A549 (cell line): ENCODE measurements at regions not wholly inside any gene's neighbourhood (a gene's known extent, or its start where the extent isn't known, plus 50 kb on each side); places are given as distances from the start of the nearest gene placed in this dataset.

Source experiments
- ATAC-seq, 2 experiments: fragments of 200-7000 bp in 1 of 2; fragments of >200 bp in 1 of 2; cut with Nextera tagmentation in 1 of 2; cut with Tn5 transposase in 1 of 2; 3 replicates each; pipeline versions ENCODE4 v1.8.0 to v1.9.1; 2018 to 2020; ENCODE audit warnings: mild to moderate bottlenecking in 1 of 2, moderate library complexity in 1 of 2
- CTCF ChIA-PET: fragments of 300-600 bp; sonication (Branson Sonifier 250); formaldehyde crosslinking; extraction: SDS; loops from one replicate; lab custom pipeline; 2021; ENCODE audit warnings: antibody characterized with exemption, inconsistent platforms; lab: Yijun Ruan, JAX
- POLR2A ChIA-PET: fragments of 350-600 bp; formaldehyde crosslinking; extraction: SDS; loops from one replicate; lab custom pipeline; 2021; ENCODE audit warnings: antibody characterized with exemption, inconsistent platforms; lab: Yijun Ruan, JAX
- DNase-seq, 2 experiments: peaks; one replicate each; pipeline versions ENCODE4 v3.0.0 to v3.0.0-alpha.2; 2011 to 2016; ENCODE audit warnings: low read depth in 1 of 2, low spot score in 1 of 2
- FAIRE-seq: peaks from 2 replicates; lab custom pipeline; 2011; peaks lifted over from hg19 to GRCh38; lab: Jason Lieb, UNC
- H3K27ac ChIP-seq, 2 experiments: fragments of >200 bp; sonication (Bioruptor Twin); formaldehyde crosslinking; 3 replicates each; pipeline ENCODE4 v1.5.1; 2016 to 2017
- H3K4me1 ChIP-seq: fragments of >200 bp; sonication (Bioruptor Twin); formaldehyde crosslinking; 3 replicates; pipeline ENCODE4 v1.6.1; 2016
- H3K4me2 ChIP-seq: fragments of >200 bp; sonication (Bioruptor Twin); formaldehyde crosslinking; 3 replicates; pipeline ENCODE4 v1.6.1; 2016
- H3K4me3 ChIP-seq: fragments of >200 bp; sonication (Bioruptor Twin); formaldehyde crosslinking; 3 replicates; pipeline ENCODE4 v1.5.1; 2016
- H3K9me3 ChIP-seq: fragments of >200 bp; sonication (Bioruptor Twin); formaldehyde crosslinking; 3 replicates; pipeline ENCODE4 v1.6.1; 2016
- ATOH8 ChIP-seq: fragments of 250-450 bp; sonication (Bioruptor Pico); IDR thresholded peaks from 2 replicates; pipeline ENCODE4 v1.5.0; 2020; ENCODE audit warnings: low read depth, mild to moderate bottlenecking, moderate library complexity
- CBX2 ChIP-seq: fragments of 200-600 bp; sonication (generic); IDR thresholded peaks from 2 replicates; pipeline ENCODE4 v1.6.1; 2016; ENCODE audit warnings: low read depth, mild to moderate bottlenecking, borderline replicate concordance
- CEBPB ChIP-seq, 2 experiments: fragments of >200 bp in 1 of 2; sonication (Bioruptor Twin) in 1 of 2; formaldehyde crosslinking in 1 of 2; IDR thresholded peaks; 2 replicates each; pipeline ENCODE4 v1.6.1; 2012 to 2016
- CHD4 ChIP-seq: fragments of 200-600 bp; sonication (generic); IDR thresholded peaks from 2 replicates; pipeline ENCODE4 v1.6.1; 2016; ENCODE audit warnings: antibody characterized with exemption, mild to moderate bottlenecking, borderline replicate concordance
- CTCF ChIP-seq: fragments of >200 bp; sonication (Bioruptor Twin); formaldehyde crosslinking; IDR thresholded peaks from 3 replicates; pipeline ENCODE4 v1.5.1; 2016
- E2F6 ChIP-seq: IDR thresholded peaks from 2 replicates; pipeline ENCODE4 v1.6.1; 2012; ENCODE audit warnings: low read depth, borderline replicate concordance
- EHF ChIP-seq: fragments of 250-450 bp; sonication (Bioruptor Pico); IDR thresholded peaks from 2 replicates; pipeline ENCODE4 v1.5.0; 2020; ENCODE audit warnings: mild to moderate bottlenecking
- EHMT2 ChIP-seq: fragments of 200-600 bp; sonication (generic); IDR thresholded peaks from 2 replicates; pipeline ENCODE4 v1.6.1; 2016; ENCODE audit warnings: antibody characterized with exemption, low read depth, mild to moderate bottlenecking, moderate library complexity
- EP300 ChIP-seq, 2 experiments: fragments of >200 bp; sonication (Bioruptor Twin); formaldehyde crosslinking; IDR thresholded peaks; 2 replicates in 1 of 2; 3 replicates in 1 of 2; pipeline ENCODE4 v1.6.1; 2016 to 2017
- FOSL2 ChIP-seq, 2 experiments: fragments of 450-650 bp in 1 of 2; fragments of >200 bp in 1 of 2; sonication (Bioruptor Twin) in 1 of 2; formaldehyde crosslinking; IDR thresholded peaks; 2 replicates each; pipeline versions ENCODE4 v1.5.0 to v1.6.1; 2016 to 2020; ENCODE audit warnings: mild to moderate bottlenecking in 1 of 2, moderate library complexity in 1 of 2
- FOXS1 ChIP-seq: fragments of 250-450 bp; sonication (Bioruptor Pico); IDR thresholded peaks from 2 replicates; pipeline ENCODE4 v1.5.0; 2020; ENCODE audit warnings: mild to moderate bottlenecking, moderate library complexity
- GATA3 ChIP-seq: IDR thresholded peaks from 2 replicates; pipeline ENCODE4 v1.6.1; 2012; ENCODE audit warnings: borderline replicate concordance
- HES2 ChIP-seq: fragments of >200 bp; sonication (Bioruptor Twin); formaldehyde crosslinking; IDR thresholded peaks from 2 replicates; pipeline ENCODE4 v1.6.1; 2016
- HOXA7 ChIP-seq: fragments of 250-450 bp; sonication (Bioruptor Pico); IDR thresholded peaks from 2 replicates; pipeline ENCODE4 v1.5.0; 2020; ENCODE audit warnings: mild to moderate bottlenecking, moderate library complexity
- HOXB13 ChIP-seq: fragments of 250-450 bp; sonication (Bioruptor Pico); IDR thresholded peaks from 2 replicates; pipeline ENCODE4 v1.5.0; 2020; ENCODE audit warnings: low read depth, mild to moderate bottlenecking, moderate library complexity
- KDM5A ChIP-seq: fragments of 200-600 bp; sonication (generic); IDR thresholded peaks from 2 replicates; pipeline ENCODE4 v1.6.1; 2016; ENCODE audit warnings: antibody characterized with exemption, mild to moderate bottlenecking
- MAX ChIP-seq: IDR thresholded peaks from 2 replicates; pipeline ENCODE4 v1.6.1; 2012
- NFE2L2 ChIP-seq: fragments of 150-350 bp; conservative IDR thresholded peaks from 2 replicates; pipeline ENCODE4 v1.6.1; 2014; ENCODE audit warnings: low read length
- PBX3 ChIP-seq: IDR thresholded peaks from 2 replicates; pipeline ENCODE4 v1.6.1; 2012
- PHF8 ChIP-seq: fragments of 200-600 bp; sonication (generic); IDR thresholded peaks from 2 replicates; pipeline ENCODE4 v1.6.1; 2016; ENCODE audit warnings: low read depth, mild to moderate bottlenecking, antibody characterized with exemption, moderate library complexity, borderline replicate concordance
- RCOR1 ChIP-seq: fragments of 150-350 bp; IDR thresholded peaks from 2 replicates; pipeline ENCODE4 v1.6.1; 2014; ENCODE audit warnings: antibody characterized with exemption, low read length, low read depth
- RNF2 ChIP-seq: fragments of 200-600 bp; sonication (generic); IDR thresholded peaks from 2 replicates; pipeline ENCODE4 v1.6.1; 2016; ENCODE audit warnings: low read depth, mild to moderate bottlenecking, antibody characterized with exemption, moderate library complexity, borderline replicate concordance
- SMC3 ChIP-seq: fragments of >200 bp; sonication (Bioruptor Twin); formaldehyde crosslinking; IDR thresholded peaks from 3 replicates; pipeline ENCODE4 v1.6.1; 2018; ENCODE audit warnings: inconsistent platforms
- TFCP2L1 ChIP-seq: fragments of 250-450 bp; sonication (Bioruptor Pico); IDR thresholded peaks from 2 replicates; pipeline ENCODE4 v1.5.0; 2021; ENCODE audit warnings: mild to moderate bottlenecking
- USF2 ChIP-seq: fragments of 450-650 bp; IDR thresholded peaks from 2 replicates; pipeline ENCODE4 v1.6.1; 2014; ENCODE audit warnings: antibody characterized with exemption
- ZC3H11A ChIP-seq: fragments of 450-650 bp; IDR thresholded peaks from 2 replicates; pipeline ENCODE4 v1.6.1; 2014; ENCODE audit warnings: antibody characterized with exemption, mild to moderate bottlenecking
- ZFP36 ChIP-seq: fragments of 450-650 bp; IDR thresholded peaks from 2 replicates; pipeline ENCODE4 v1.6.1; 2014; ENCODE audit warnings: borderline replicate concordance; ENCODE audit not compliant: partially characterized antibody
- ZNF302 ChIP-seq: fragments of 250-450 bp; sonication (Bioruptor Pico); IDR thresholded peaks from 2 replicates; pipeline ENCODE4 v1.9.0; 2021; ENCODE audit warnings: inconsistent platforms, mild to moderate bottlenecking, moderate library complexity
- WGBS: methylation state at CpG from one replicate; pipeline ENCODE4 v1.1.6; 2017; ENCODE audit errors: missing lambda C conversion rate; 5-methylcytosine and 5-hydroxymethylcytosine counted together

- no peak for FAIRE-seq
- no peak for TF ChIP-seq HES2
- TF ChIP-seq, all 56 proteins: peak for 0
- H3K4me1 ChIP-seq: no peaks in the 10 kb centered on the region
- ATAC-seq (no peak), DNase-seq (no peak)
- H3K27ac ChIP-seq: no peak overlapping the region
- no peaks in the 10 kb centered on the region for H3K9me3 ChIP-seq
- no peak overlapping the region for H3K4me3 ChIP-seq
- ChIA-PET POLR2A (no interaction called here), CTCF (no interaction called here)
- H3K4me2 ChIP-seq: no peak overlapping the region
These were observed 96.2 kb downstream of the RAD51AP2 start for GRCh38 chr2:17422061-17422460.

- no peak for ATAC-seq
- WGBS: 20% methylated on average over 3 of the region's 3 CpGs
These were observed 101.3 kb downstream of the RAD51AP2 start for GRCh38 chr2:17416884-17417391.

GRCh38 chr2:17413036-17413435, 105.2 kb downstream of the RAD51AP2 start:
- H3K4me2 ChIP-seq: no peak overlapping the region
- WGBS: 19% methylated on average over 1 of the region's 1 CpG
- CTCF ChIA-PET: no interaction called here

More at GRCh38 chr2:17416884-17417391, 101.3 kb downstream of the RAD51AP2 start:
- ChIA-PET CTCF (no interaction called here), POLR2A (no interaction called here)
- FAIRE-seq (no peak), DNase-seq (no peak)
- no peaks in the 10 kb centered on the region for H3K9me3 ChIP-seq
- H3K4me1 ChIP-seq: no peaks in the 10 kb centered on the region
- no peak overlapping the region for H3K4me2 ChIP-seq
- TF ChIP-seq FOSL2 (IDR thresholded peaks at IDR 0.05) (no peak), FOSL2 (CRISPR knock-in tag; IDR thresholded peaks at IDR 0.05) (no peak), PHF8 (no peak), MAX (no peak), ZFP36 (no peak), CTCF (no peak), ZNF302 (CRISPR knock-in tag) (no peak), KDM5A (no peak), EP300 (IDR thresholded peaks at IDR 0.05) (no peak), HOXB13 (no peak), ZC3H11A (no peak), TFCP2L1 (CRISPR knock-in tag) (no peak), RCOR1 (no peak), EHMT2 (no peak), CEBPB (IDR thresholded peaks at IDR 0.05) (no peak), HOXA7 (no peak)
- TF ChIP-seq, all 56 proteins: peak for 0
- Histone ChIP-seq H3K4me3 (no peak overlapping the region), H3K27ac (no peak overlapping the region)

More at GRCh38 chr2:17413036-17413435, 105.2 kb downstream of the RAD51AP2 start:
- H3K4me1 ChIP-seq: no peaks in the 10 kb centered on the region
- no peak overlapping the region for H3K27ac ChIP-seq
- DNase-seq (no peak), ATAC-seq (no peak), FAIRE-seq (no peak)
- POLR2A ChIA-PET: no interaction called here
- TF ChIP-seq E2F6 (no peak), ATOH8 (no peak), PBX3 (no peak), FOXS1 (no peak), SMC3 (no peak), GATA3 (no peak), NFE2L2 (no peak), USF2 (no peak), PHF8 (no peak), EHF (CRISPR knock-in tag) (no peak), CHD4 (no peak), RNF2 (no peak), CBX2 (no peak)
- no peak overlapping the region for H3K4me3 ChIP-seq
- H3K9me3 ChIP-seq: no peaks in the 10 kb centered on the region
